ENCODE measurements at regions not wholly inside any gene's neighbourhood (a gene's known extent, or its start where the extent isn't known, plus 50 kb on each side); places are given as distances from the start of the nearest gene placed in this dataset.
"Not testable (repeated sequence)": the region's sequence is repeated elsewhere in the genome, so short reads cannot be mapped to it uniquely, and the experiment has no call there.

GRCh38 chr12:114616081-114616480 is 67.9 kb downstream of the TBX3 start:
- no peak for DNase-seq

- DNase-seq = no peak
Measured at GRCh38 chr12:114614040-114614439, 69.9 kb downstream of the TBX3 start.

GRCh38 chr12:114612062-114612461 is 71.9 kb downstream of the TBX3 start:
- DNase-seq = no peak

- DNase-seq = no peak
Measured at GRCh38 chr12:114611145-114612018, 72.6 kb downstream of the TBX3 start.

- DNase-seq = no peak
Measured at GRCh38 chr12:114608509-114608908, 75.5 kb downstream of the TBX3 start.

GRCh38 chr12:114605918-114606317 is 78.1 kb downstream of the TBX3 start:
- no peak for DNase-seq

GRCh38 chr12:114604606-114605005 is 79.4 kb downstream of the TBX3 start:
- DNase-seq = no peak

GRCh38 chr12:114600584-114600983 is 83.4 kb downstream of the TBX3 start:
- DNase-seq = not testable (repeated sequence)

GRCh38 chr12:114598111-114598510 is 85.9 kb downstream of the TBX3 start:
- no peak for DNase-seq

- no peak for DNase-seq
Measured at GRCh38 chr12:114592946-114593345, 91.0 kb downstream of the TBX3 start.

- no peak for DNase-seq
Measured at GRCh38 chr12:114588061-114588460, 95.9 kb downstream of the TBX3 start.

- DNase-seq = no peak
Measured at GRCh38 chr12:114580306-114580705, 103.7 kb downstream of the TBX3 start.

GRCh38 chr12:114579389-114579788 is 104.6 kb downstream of the TBX3 start:
- no peak for DNase-seq

- DNase-seq = no peak
Measured at GRCh38 chr12:114562654-114563053, 121.3 kb downstream of the TBX3 start.

GRCh38 chr12:114555451-114555850 is 128.5 kb downstream of the TBX3 start:
- DNase-seq = no peak

GRCh38 chr12:114547636-114548035 is 136.3 kb downstream of the TBX3 start:
- DNase-seq = no peak

GRCh38 chr12:114530417-114530816 is 124.5 kb upstream of the TBX5 start:
- no peak for DNase-seq

- DNase-seq = no peak
Measured at GRCh38 chr12:114529966-114530365, 124.0 kb upstream of the TBX5 start.

GRCh38 chr12:114528766-114529165 is 122.8 kb upstream of the TBX5 start:
- no peak for DNase-seq

GRCh38 chr12:114521160-114521559 is 115.2 kb upstream of the TBX5 start:
- not testable (repeated sequence) for DNase-seq

GRCh38 chr12:114512351-114512750 is 106.4 kb upstream of the TBX5 start:
- DNase-seq = no peak

GRCh38 chr12:114508529-114509129 is 102.7 kb upstream of the TBX5 start:
- peak; percentile 54 to 64 for DNase-seq

- no peak for DNase-seq
Measured at GRCh38 chr12:114506651-114507050, 100.7 kb upstream of the TBX5 start.

- no peak for DNase-seq
Measured at GRCh38 chr12:114504311-114504710, 98.4 kb upstream of the TBX5 start.

- DNase-seq = no peak
Measured at GRCh38 chr12:114501474-114501807, 95.5 kb upstream of the TBX5 start.
